A673 (cell line): ENCODE measurements at regions not wholly inside any gene's neighbourhood (a gene's known extent, or its start where the extent isn't known, plus 50 kb on each side); places are given as distances from the start of the nearest gene placed in this dataset.

ENCODE experiments used
- BruUV-seq: library from RNA; stranded (reverse); fragments of 400-500 nt; replicated peaks from 2 replicates; lab custom pipeline; 2021; lab: Mats Ljungman, UMichigan
- CTCF ChIA-PET: fragments of 300-600 bp; sonication (Branson Sonifier 250); formaldehyde crosslinking; loops from one replicate; lab custom pipeline; 2022; ENCODE audit warnings: antibody characterized with exemption; lab: Charles Lee
- POLR2A ChIA-PET: fragments of 300-600 bp; sonication (Branson Sonifier 250); formaldehyde crosslinking; loops from one replicate; lab custom pipeline; 2022; ENCODE audit warnings: antibody characterized with exemption; ENCODE audit not compliant: low non-redundant PET; lab: Charles Lee
- DNase-seq: peaks from one replicate; pipeline ENCODE4 v3.0.0-alpha.2; 2015; ENCODE audit warnings: low spot score
- H3K27ac ChIP-seq: fragments of 200-600 bp; sonication (generic); 2 replicates; pipeline ENCODE4 v1.5.1; 2016; ENCODE audit warnings: mixed run types, low read depth, mild to moderate bottlenecking, mixed read lengths, antibody characterized with exemption, low read length; ENCODE audit not compliant: poor library complexity, severe bottlenecking
- H3K27me3 ChIP-seq: fragments of 200-600 bp; sonication (generic); replicated peaks from 2 replicates; pipeline ENCODE4 v1.6.1; 2017; ENCODE audit warnings: mixed run types, low read depth, mild to moderate bottlenecking, mixed read lengths, antibody characterized with exemption, low read length; ENCODE audit not compliant: insufficient read depth, poor library complexity
- H3K36me3 ChIP-seq: fragments of 200-600 bp; sonication (generic); 2 replicates; pipeline ENCODE4 v1.6.1; 2016; ENCODE audit warnings: mixed run types, mild to moderate bottlenecking, mixed read lengths, antibody characterized with exemption, low read length; ENCODE audit not compliant: insufficient read depth, poor library complexity, severe bottlenecking
- H3K4me1 ChIP-seq: fragments of 200-600 bp; sonication (generic); 2 replicates; pipeline ENCODE4 v1.6.1; 2017; ENCODE audit warnings: mixed run types, mild to moderate bottlenecking, mixed read lengths, antibody characterized with exemption, low read length; ENCODE audit not compliant: insufficient read depth, poor library complexity, severe bottlenecking
- H3K4me3 ChIP-seq: fragments of 200-600 bp; sonication (generic); 2 replicates; pipeline ENCODE4 v1.5.1; 2016; ENCODE audit warnings: low read depth, mixed run types, mild to moderate bottlenecking, mixed read lengths, low read length; ENCODE audit not compliant: poor library complexity, severe bottlenecking
- H3K9me3 ChIP-seq: fragments of 200-600 bp; sonication (generic); 2 replicates; pipeline ENCODE4 v1.6.1; 2016; ENCODE audit warnings: mixed run types, low read depth, mild to moderate bottlenecking, mixed read lengths, antibody characterized with exemption, low read length; ENCODE audit not compliant: poor library complexity, severe bottlenecking
- CTCF ChIP-seq: fragments of 300-800, 200-600 bp; sonication (generic); conservative IDR thresholded peaks from 2 replicates; pipeline ENCODE4 v1.5.1; 2017; ENCODE audit warnings: low read depth, mild to moderate bottlenecking, antibody characterized with exemption, low read length, moderate library complexity, mixed read lengths
- EZH2 ChIP-seq: fragments of 200-600 bp; sonication (generic); IDR thresholded peaks from 2 replicates; pipeline ENCODE4 v1.6.1; 2017; ENCODE audit warnings: borderline replicate concordance, low read depth, mild to moderate bottlenecking, mixed read lengths, antibody characterized with exemption, low read length; ENCODE audit not compliant: poor library complexity, severe bottlenecking
- intact Hi-C: fragments of 100-400 bp; cut with micrococcal nuclease; formaldehyde crosslinking; loops from one replicate; pipeline ENCODE4 v1.10.0; 2022; ENCODE audit not compliant: unreplicated experiment

DNA sequence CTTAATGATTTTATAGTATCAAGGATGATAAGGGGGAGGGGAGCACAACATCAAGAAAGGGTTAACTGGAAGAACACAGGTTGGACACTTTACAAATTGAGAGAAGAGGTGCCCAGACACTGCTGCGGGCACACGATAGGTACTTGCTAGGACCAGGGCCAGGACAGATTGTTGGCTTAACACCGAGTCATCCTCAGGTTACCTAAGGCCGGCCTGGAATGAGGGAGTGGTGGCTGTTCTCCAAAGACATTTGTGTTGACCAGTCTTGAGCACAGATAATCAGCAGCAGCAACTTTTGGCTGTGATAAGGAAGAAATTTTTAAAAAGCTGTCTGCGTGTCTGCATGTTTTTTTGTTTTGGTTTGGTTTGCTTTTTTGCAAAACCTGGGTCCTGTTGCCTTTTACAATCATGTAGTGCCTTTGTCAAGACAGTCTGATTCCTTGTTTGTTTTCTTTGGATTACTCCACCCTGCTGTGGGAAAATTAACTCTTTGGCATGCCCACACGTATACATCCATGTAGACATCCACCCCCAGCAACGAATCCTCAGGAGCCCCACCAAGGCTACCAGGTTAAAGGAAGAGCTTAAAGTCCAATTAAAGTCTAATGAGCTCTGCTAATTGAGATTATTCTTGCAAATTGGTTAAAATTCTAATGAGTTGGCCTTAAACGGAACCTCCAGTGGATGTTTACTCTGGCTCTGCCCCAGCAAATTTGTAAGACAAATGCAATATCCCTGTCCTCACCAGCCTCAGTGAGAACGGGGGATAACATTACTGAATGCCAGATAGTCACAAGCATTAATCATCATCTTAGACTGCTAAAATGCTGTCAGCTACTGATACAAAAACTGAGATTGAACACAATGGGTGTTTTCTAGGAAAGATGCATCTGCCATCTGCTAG, 382.3 kb downstream of the ACTL7B start:
- no TSS peak for BruUV-seq
- Histone ChIP-seq H3K4me1 (peaks cover 3% of the 10 kb centered on the region), H3K36me3 (no peaks in the 10 kb centered on the region), H3K27ac (no peak overlapping the region), H3K9me3 (no peaks in the 10 kb centered on the region), H3K27me3 (no peaks in the 10 kb centered on the region), H3K4me3 (no peak overlapping the region)
- CTCF ChIA-PET: no interaction called here
- TF ChIP-seq EZH2 (no peak), CTCF (no peak)
- POLR2A ChIA-PET: no interaction called here
- intact Hi-C loops: no loop called here
- no peak for DNase-seq

DNA sequence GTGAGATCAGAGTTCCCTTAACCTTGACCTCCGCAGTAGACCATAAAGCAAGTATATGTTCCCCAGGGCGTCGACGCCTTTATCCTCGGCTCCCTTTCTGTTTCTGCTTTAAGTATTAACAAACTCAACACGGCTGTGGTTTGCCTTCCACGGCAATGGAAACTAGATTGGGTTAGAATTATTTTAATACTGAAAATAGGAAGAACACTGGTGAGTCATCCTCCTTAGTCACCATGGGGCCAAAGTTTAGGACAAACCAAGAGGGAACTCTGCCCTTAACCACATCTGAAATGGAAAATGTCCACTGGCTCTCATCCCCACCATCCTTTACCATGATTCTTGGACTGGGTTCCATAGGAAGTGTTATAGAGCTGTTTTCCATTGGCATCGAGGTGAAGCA, 386.1 kb downstream of the ACTL7B start:
- H3K9me3 ChIP-seq: no peaks in the 10 kb centered on the region
- H3K4me1 ChIP-seq: peaks cover 3% of the 10 kb centered on the region
- TF ChIP-seq EZH2: no peak
- TF ChIP-seq CTCF: no peak
- H3K27me3 ChIP-seq: no peaks in the 10 kb centered on the region
- ChIA-PET CTCF (no interaction called here), POLR2A (no interaction called here)
- no peak for DNase-seq
- no peak overlapping the region for H3K27ac ChIP-seq
- intact Hi-C loops: loop anchor here (2.0 kb wide), 1 partner anchor 201 kb away; no protein-coding TSS in a partner anchor
- no peaks in the 10 kb centered on the region for H3K36me3 ChIP-seq
- no peak overlapping the region for H3K4me3 ChIP-seq
- no TSS peak for BruUV-seq

GRCh38 chr9:108468364-108468763, 387.4 kb downstream of the ACTL7B start:
- Histone ChIP-seq H3K9me3 (no peaks in the 10 kb centered on the region), H3K27ac (no peak overlapping the region), H3K36me3 (no peaks in the 10 kb centered on the region), H3K4me3 (no peak overlapping the region), H3K27me3 (no peaks in the 10 kb centered on the region), H3K4me1 (no peaks in the 10 kb centered on the region)
- no peak for TF ChIP-seq EZH2
- TF ChIP-seq CTCF: peak; percentile 75
- CTCF ChIA-PET: interaction anchor here (0.8 kb wide), 1 partner anchor 98 kb away, joined by 3 read pairs; no protein-coding TSS in a partner anchor
- peak; percentile 75 for DNase-seq
- no TSS peak for BruUV-seq
- intact Hi-C loops: loop anchor here (1.0 to 2.0 kb wide), 3 partner anchors 97 to 293 kb away; no protein-coding TSS in a partner anchor
- POLR2A ChIA-PET: no interaction called here
